ENCODE measurements at regions not wholly inside any gene's neighbourhood (a gene's known extent, or its start where the extent isn't known, plus 50 kb on each side); places are given as distances from the start of the nearest gene placed in this dataset.

DNA sequence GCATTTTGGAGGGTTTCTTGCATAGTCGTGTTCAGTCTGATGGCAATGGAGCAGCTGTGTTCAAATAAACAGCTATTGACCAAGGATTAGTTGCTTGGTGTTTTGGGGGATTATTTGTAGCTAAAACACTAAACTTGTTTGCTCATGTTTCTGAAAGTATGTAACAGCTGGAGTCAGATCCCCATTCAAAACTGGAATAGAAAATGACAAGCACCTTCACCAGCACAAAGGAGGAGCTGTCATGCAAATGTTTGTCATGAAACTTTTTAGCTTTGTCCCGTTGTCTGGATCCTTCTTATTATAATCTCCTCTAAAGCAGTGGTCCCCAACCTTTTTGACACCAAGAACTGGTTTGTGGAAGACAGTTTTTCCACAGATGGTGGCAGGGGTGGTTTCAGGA is 96.9 kb upstream of the ZNF236 start:
- no peak overlapping the region for H3K27ac ChIP-seq (ENCODE audit: low read depth, low read length, poor library complexity, severe bottlenecking)
- H3K79me2 ChIP-seq (ENCODE audit: insufficient read depth, low read length): no peaks in the 10 kb centered on the region
- H3K4me2 ChIP-seq (ENCODE audit: low read length): no peak overlapping the region

GRCh38 chr18:76722224-76723061 is 99.9 kb upstream of the ZNF236 start:
- Histone ChIP-seq H4K20me1 (ENCODE audit: insufficient read depth, low read length) (no peaks in the 10 kb centered on the region), H2AFZ (ENCODE audit: low read length) (no peak overlapping the region), H3K27ac (ENCODE audit: low read depth, low read length, poor library complexity, severe bottlenecking) (no peak overlapping the region), H3K4me1 (ENCODE audit: insufficient read depth, low read length, severe bottlenecking) (no peaks in the 10 kb centered on the region), H3K9me2 (ENCODE audit: low read depth, low read length) (no peaks in the 10 kb centered on the region), H3K4me3 (ENCODE audit: low read depth, low read length, poor library complexity, severe bottlenecking) (no peak overlapping the region), H3K36me3 (ENCODE audit: insufficient read depth, low read length) (no peaks in the 10 kb centered on the region), H3K27me3 (ENCODE audit: insufficient read depth, low read length) (peaks cover 3% of the 10 kb centered on the region; the same call in 1 of the 2 replicates), H3K4me2 (ENCODE audit: low read length) (no peak overlapping the region), H3K9ac (ENCODE audit: low read length) (no peak overlapping the region), H3K79me2 (ENCODE audit: insufficient read depth, low read length) (no peaks in the 10 kb centered on the region), H3F3A (ENCODE audit: insufficient read depth, low read length) (no peaks in the 10 kb centered on the region), H3K9me3 (ENCODE audit: low read length) (no peaks in the 10 kb centered on the region)
- TF ChIP-seq CTCF (IDR thresholded peaks at IDR 0.05; ENCODE audit: low read length) (no peak), EZH2 (IDR thresholded peaks at IDR 0.05; ENCODE audit: borderline replicate concordance, low read length) (no peak)

More for the DNA sequence above, 96.9 kb upstream of the ZNF236 start:
- Histone ChIP-seq H3K4me3 (ENCODE audit: low read depth, low read length, poor library complexity, severe bottlenecking) (no peak overlapping the region), H3K9me2 (ENCODE audit: low read depth, low read length) (no peaks in the 10 kb centered on the region), H3K36me3 (ENCODE audit: insufficient read depth, low read length) (no peaks in the 10 kb centered on the region), H3K4me1 (ENCODE audit: insufficient read depth, low read length, severe bottlenecking) (no peaks in the 10 kb centered on the region), H3F3A (ENCODE audit: insufficient read depth, low read length) (no peaks in the 10 kb centered on the region), H2AFZ (ENCODE audit: low read length) (no peak overlapping the region), H3K9me3 (ENCODE audit: low read length) (no peaks in the 10 kb centered on the region), H3K27me3 (ENCODE audit: insufficient read depth, low read length) (0 out of 2 replicates have a peak, but pooled peaks cover 3% of the 10 kb centered on the region), H4K20me1 (ENCODE audit: insufficient read depth, low read length) (no peaks in the 10 kb centered on the region), H3K9ac (ENCODE audit: low read length) (no peak overlapping the region)
- TF ChIP-seq EZH2 (IDR thresholded peaks at IDR 0.05; ENCODE audit: borderline replicate concordance, low read length) (no peak), CTCF (IDR thresholded peaks at IDR 0.05; ENCODE audit: low read length) (no peak)

GRCh38 chr18:76721207-76721996 is 101.0 kb upstream of the ZNF236 start:
- H3K9ac ChIP-seq (ENCODE audit: low read length): no peak overlapping the region
- H4K20me1 ChIP-seq (ENCODE audit: insufficient read depth, low read length): no peaks in the 10 kb centered on the region
- no peaks in the 10 kb centered on the region for H3K36me3 ChIP-seq (ENCODE audit: insufficient read depth, low read length)
- H3K4me2 ChIP-seq (ENCODE audit: low read length): no peak overlapping the region
- no peaks in the 10 kb centered on the region for H3K9me2 ChIP-seq (ENCODE audit: low read depth, low read length)
- no peaks in the 10 kb centered on the region for H3F3A ChIP-seq (ENCODE audit: insufficient read depth, low read length)
- no peaks in the 10 kb centered on the region for H3K79me2 ChIP-seq (ENCODE audit: insufficient read depth, low read length)
- H3K4me3 ChIP-seq (ENCODE audit: low read depth, low read length, poor library complexity, severe bottlenecking): no peak overlapping the region
- H3K9me3 ChIP-seq (ENCODE audit: low read length): no peaks in the 10 kb centered on the region
- TF ChIP-seq CTCF (IDR thresholded peaks at IDR 0.05; ENCODE audit: low read length) (no peak), EZH2 (IDR thresholded peaks at IDR 0.05; ENCODE audit: borderline replicate concordance, low read length) (no peak)
- H3K27ac ChIP-seq (ENCODE audit: low read depth, low read length, poor library complexity, severe bottlenecking): no peak overlapping the region
- H3K27me3 ChIP-seq (ENCODE audit: insufficient read depth, low read length): peaks cover 3% of the 10 kb centered on the region; the same call in 1 of the 2 replicates
- H2AFZ ChIP-seq (ENCODE audit: low read length): no peak overlapping the region
- no peaks in the 10 kb centered on the region for H3K4me1 ChIP-seq (ENCODE audit: insufficient read depth, low read length, severe bottlenecking)
